ENCODE measurements at regions not wholly inside any gene's neighbourhood (a gene's known extent, or its start where the extent isn't known, plus 50 kb on each side); places are given as distances from the start of the nearest gene placed in this dataset.

GRCh38 chr3:76369170-76369569 lies 583.8 kb upstream of the ZNF717 start:
- TF ChIP-seq CTCF (IDR thresholded peaks at IDR 0.05; ENCODE audit: low read depth, low read length): no peak
- DNase-seq (ENCODE audit: extremely low read depth, low read depth): no peak

- DNase-seq (ENCODE audit: extremely low read depth, low read depth): no peak
- no peak for TF ChIP-seq CTCF (IDR thresholded peaks at IDR 0.05; ENCODE audit: low read depth, low read length)
Measured at GRCh38 chr3:76370749-76371520, 585.6 kb upstream of the ZNF717 start.

DNA sequence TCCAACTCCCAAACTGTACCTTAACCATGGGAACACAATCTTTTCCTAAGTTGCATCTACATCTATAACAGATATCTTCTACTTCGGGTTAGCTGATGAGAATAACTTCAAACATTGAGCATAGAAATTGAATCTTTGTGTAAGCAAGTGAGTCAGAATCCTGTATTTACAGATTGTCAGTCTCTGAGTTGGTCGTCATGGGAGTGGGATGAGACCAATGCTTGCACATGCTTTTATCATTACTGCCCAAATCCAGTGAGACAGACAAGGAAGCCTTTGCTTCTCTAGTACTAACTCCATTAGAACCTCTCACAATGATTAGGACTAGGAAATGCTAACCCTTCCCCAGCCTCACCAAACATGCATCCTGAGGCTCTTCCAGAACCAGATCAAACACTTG lies 587.1 kb upstream of the ZNF717 start:
- no peak for TF ChIP-seq CTCF (IDR thresholded peaks at IDR 0.05; ENCODE audit: low read depth, low read length)
- no peak for DNase-seq (ENCODE audit: extremely low read depth, low read depth)

DNA sequence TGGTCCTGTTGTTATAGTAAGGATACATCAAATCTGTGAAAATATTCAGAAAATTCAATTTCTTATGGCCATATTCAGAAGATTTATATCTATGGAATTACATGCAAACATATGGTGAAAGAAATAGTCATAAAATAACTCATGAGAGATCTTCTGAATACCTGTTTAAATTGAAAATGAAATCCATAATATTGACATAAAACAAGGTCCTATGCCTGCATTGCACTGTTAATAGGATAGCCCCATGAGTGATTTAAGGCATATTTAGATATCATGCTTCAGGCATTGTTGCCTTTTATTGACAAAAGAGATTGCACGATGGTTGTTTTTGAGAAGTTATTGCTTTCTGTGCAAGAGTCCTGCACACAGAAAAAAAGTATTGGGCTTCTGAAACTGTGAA lies 591.7 kb upstream of the ZNF717 start:
- no peak for DNase-seq (ENCODE audit: extremely low read depth, low read depth)
- TF ChIP-seq CTCF (IDR thresholded peaks at IDR 0.05; ENCODE audit: low read depth, low read length): no peak

DNA sequence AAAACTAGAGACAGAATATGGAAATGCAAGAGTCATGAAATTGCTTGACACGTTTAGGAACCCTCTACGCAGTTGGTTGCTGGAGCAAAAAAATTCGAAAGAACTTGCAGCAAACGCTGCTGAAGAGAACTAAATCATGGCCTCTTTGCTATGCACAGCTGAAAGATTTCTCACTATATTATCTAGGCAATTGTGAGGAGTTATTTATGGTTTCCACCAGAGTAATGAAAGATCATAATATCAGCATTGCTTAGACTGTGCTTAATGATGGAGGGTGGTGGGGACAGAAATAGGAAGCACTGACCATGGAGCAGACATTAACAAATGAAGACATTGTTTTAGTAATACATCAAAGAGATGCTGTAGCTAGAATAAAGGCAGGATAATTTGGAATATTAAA lies 593.4 kb upstream of the ZNF717 start:
- TF ChIP-seq CTCF (IDR thresholded peaks at IDR 0.05; ENCODE audit: low read depth, low read length): no peak
- DNase-seq (ENCODE audit: extremely low read depth, low read depth): no peak

DNA sequence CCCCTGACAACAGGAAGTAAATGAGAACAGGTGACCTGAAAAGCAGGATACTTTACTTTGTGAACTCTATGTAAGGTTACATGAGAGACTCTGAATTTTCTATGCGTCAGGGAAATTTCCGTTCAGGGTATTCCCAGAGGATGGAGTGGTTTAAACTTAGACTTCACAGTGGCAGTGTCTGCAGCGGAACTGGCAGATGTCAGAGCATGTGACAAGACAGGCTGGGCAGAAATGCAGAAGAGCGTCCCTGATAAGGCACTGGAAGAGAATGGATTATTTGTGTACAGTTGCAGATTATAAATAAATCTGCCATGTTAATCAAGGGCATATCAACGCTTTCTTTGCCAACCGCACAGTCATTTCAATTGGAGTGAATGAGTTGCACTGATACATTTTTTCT lies 598.4 kb upstream of the ZNF717 start:
- no peak for TF ChIP-seq CTCF (IDR thresholded peaks at IDR 0.05; ENCODE audit: low read depth, low read length)
- no peak for DNase-seq (ENCODE audit: extremely low read depth, low read depth)

DNA sequence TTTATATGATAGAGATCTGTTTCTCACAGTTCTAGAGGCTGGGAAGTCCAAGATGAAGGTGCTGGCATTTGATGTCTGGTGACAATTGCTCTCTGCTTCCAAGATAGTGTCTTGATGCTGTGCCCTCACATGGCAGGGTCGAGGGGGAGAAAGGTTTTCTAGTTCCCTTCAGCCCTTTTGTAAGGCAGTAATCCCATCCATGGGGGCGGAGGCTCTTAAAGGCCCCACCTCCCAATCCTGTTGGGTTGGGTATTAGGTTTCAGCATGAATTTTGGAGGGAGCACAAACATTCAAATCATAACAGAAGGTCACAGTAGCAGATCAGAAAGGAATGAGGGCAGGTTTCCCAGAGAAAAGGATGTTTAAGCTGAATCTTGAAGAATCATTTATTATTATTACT lies 601.7 kb upstream of the ZNF717 start:
- no peak for TF ChIP-seq CTCF (IDR thresholded peaks at IDR 0.05; ENCODE audit: low read depth, low read length)
- DNase-seq (ENCODE audit: extremely low read depth, low read depth): no peak

Data from AG09319 (cell line).